ENCODE measurements at regions not wholly inside any gene's neighbourhood (a gene's known extent, or its start where the extent isn't known, plus 50 kb on each side); places are given as distances from the start of the nearest gene placed in this dataset.

DNA sequence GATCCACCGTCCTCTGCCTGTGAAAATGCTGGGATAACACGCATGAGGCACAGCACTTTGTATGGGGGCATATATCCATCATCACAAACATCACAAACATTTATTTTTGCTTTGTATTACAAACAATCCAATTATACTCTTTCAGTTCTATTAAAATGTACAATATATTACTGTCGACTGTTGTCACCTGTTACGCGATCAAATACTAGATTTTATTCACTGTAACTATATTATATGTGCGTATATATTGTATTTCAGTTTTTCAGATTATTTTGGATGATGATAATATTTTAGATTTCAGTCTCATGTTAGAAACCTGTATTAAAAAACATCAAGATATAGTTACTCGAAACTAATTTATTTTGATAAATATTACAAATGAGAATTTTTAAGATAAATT, 998.3 kb downstream of the EFNB2 start:
- intact Hi-C loops (cut with DNase I): no loop called here

DNA sequence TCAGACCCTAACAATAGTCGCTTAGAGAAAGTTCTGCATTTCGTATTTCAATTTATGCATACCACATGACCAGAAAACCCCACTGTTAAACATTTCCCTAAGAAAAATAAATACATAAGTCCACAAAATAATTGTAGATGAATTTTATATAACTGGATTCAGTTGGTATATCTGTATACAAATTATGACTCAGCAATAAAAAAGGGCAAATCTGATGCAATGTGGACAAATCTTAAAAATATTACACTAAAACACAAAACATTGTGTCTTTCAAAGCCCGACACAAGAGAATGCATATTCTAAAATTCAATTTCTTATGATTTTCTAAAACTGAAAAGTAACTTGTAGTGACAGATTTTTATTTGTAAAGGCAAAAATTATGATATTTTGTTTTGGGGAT, 1005.0 kb downstream of the EFNB2 start:
- intact Hi-C loops (cut with DNase I): no loop called here

More for the DNA sequence above, 998.3 kb downstream of the EFNB2 start:
- no peak for DNase-seq

DNA sequence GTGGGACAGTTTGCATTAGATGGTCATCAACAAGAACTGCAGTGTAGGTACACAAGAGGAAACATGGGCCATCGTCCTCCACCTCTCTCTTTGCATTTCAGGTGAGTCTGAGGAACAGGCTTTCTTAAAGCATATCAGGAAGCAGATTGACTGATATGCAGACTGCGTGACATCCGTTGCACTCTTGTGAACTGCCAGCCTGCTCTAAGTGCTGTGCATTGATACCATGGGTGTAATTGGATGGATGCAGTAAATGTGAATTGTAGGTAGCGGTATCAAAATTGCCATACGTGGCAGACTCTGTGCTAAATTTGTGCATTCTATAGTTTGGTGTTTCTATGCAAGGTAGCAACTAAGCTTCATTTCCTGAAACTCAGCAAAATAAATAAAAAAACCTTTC, 1008.3 kb downstream of the EFNB2 start:
- DNase-seq: no peak
- intact Hi-C loops (cut with DNase I): no loop called here

More for the DNA sequence above, 1005.0 kb downstream of the EFNB2 start:
- DNase-seq: no peak

DNA sequence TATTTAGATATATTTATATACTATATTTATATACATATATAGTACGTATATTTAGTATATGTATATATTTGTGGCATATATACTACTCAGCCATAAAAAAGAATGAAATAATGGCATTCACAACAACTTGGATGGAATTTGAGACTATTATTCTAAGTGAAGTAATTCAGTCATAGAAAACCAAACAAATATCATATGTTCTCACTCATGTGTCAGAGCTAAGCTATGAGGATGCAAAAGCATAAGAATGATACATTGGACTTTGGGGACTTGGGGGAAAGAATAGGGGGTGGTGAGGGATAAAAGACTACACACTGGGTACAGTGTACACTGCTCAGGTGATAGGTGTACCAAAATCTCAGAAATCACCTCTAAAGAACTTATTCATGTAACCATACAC, 1015.7 kb downstream of the EFNB2 start:
- DNase-seq: no peak
- intact Hi-C loops (cut with DNase I): no loop called here

DNA sequence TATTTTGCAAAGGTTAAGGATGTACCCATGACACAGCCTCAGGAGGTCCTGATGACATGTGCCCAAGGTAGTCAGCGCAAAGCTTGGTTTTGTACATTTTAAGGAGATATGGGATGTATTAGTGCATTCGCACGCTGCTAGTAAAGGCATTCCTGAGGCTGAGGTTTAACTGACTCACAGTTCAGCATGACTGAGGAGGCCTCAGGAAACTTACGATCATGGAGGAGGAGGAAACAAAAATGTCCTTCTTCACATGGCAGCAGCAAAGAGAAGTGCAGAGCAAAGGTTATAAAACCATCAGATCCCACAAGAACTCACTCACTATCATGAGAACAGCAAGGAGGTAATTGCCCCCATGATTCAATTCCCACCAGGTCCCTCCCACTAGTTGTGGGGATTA, 1017.4 kb downstream of the EFNB2 start:
- intact Hi-C loops (cut with DNase I): no loop called here

DNA sequence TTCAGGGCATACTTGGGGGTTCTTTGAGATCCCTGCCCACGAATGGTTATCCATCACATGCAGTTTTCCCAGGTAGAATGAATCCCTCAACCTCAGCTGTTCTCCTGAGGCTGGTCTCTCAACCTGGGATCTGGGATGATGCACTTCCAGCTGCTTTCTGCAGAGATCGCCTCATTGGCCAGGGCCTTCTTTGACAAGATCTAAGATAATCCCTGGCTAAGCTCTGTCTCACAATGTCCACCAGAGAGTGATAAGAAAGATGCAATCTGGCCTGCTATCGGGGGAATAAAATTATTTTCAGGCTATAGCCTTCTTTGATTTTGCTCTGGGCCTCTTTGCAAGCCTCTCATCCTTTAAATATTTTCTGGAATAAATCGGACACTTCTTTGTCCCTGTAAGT, 1021.1 kb downstream of the EFNB2 start:
- no peak for DNase-seq
- intact Hi-C loops (cut with DNase I): no loop called here

More for the DNA sequence above, 1017.4 kb downstream of the EFNB2 start:
- no peak for DNase-seq

DNA sequence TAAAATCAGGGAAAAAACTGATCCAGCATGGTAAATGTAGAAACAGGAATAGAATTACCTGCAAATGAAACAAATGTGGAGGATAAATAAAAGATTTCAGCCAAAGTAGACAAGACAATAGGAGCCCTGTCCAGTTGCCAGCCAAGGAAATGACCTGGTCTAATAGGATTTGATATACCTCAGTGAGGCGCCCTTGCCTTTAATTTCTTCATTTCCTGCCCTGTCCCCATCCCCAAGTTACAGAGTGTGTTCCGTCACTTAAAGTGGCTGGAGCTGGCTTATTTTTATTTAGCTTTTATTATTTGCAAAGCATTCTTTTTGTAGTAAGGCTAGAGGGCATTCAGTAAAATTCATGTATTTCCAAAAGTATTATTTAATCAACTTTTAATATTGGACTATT, 1022.0 kb downstream of the EFNB2 start:
- intact Hi-C loops (cut with DNase I): no loop called here
- no peak for DNase-seq

DNA sequence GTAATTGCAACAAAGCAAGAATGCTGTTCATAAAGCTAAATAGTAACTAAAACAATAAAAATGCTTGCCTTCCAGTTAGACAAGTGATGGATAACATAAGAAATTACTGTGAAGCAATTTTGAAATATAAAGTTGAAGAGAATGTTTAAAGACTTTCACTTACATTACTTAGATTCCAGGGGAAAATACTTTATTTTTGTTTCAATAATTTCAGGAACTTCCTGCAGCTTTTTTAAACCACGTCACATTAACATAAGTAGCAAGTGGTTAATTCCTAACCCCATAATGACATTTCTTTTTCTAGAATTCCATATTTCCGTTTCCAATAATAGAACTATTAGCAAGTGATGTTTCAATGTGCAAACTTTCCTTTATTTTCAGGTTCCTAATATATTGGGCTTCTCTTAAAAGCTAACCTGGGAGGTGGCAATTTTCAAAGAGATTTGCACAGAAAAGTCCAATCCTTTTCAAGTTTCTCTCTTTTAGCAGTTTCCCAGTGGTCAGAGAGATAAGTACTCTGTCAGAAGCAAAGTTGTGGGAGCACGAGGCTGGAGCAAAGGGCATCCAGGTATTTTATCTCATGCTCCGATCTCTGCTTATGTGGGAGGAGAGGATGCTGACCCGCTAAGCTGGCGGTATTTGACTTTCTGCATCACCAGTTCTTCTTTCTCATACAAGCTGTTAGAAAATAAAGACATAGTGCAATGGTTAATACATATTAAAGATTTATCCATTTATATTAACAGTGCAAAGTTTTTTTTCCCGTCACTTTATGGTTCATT, 1025.3 kb downstream of the EFNB2 start:
- intact Hi-C loops (cut with DNase I): no loop called here
- DNase-seq: no peak

DNA sequence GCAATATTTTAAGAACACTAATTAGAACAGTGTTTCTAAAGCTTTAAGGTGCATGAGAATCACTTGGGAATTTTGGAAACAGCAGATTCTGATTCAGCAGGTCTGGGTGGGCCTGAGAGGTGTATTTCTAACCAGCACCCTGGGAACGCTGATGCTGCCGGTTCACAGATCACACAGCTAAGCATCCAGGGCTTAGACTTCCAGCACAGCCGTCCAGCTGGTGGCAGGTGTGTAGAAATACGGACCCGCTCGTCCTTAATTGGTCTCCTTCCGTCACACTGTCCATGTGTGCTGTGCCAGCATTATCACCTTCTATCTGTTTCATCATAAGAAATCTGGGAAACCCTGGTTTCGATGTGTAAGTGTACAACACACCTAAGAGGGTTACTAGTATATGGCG, 1029.0 kb downstream of the EFNB2 start:
- intact Hi-C loops (cut with DNase I): no loop called here
- peak in 1 of 10 donors; percentile 69 for DNase-seq

DNA sequence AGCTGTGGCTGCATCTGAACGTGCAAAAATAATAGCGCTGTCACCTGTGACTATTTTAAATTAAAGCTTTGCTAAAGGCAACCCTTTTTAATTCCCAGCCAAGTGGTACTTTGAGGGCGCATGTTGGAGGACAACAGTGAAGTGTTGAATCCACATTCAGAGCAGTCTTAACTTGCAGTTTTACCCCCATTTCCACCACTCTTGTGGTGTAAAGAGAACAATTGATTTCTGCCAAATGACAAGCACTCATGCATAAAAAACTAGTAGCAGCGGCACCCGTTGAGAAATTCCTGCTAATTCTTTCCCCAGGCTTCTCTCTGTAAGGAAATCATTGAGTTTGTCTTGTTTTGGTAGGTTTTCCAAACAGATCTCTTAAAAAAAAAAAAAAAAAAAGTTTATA, 1033.3 kb downstream of the EFNB2 start:
- intact Hi-C loops (cut with DNase I): no loop called here
- DNase-seq: no peak

DNA sequence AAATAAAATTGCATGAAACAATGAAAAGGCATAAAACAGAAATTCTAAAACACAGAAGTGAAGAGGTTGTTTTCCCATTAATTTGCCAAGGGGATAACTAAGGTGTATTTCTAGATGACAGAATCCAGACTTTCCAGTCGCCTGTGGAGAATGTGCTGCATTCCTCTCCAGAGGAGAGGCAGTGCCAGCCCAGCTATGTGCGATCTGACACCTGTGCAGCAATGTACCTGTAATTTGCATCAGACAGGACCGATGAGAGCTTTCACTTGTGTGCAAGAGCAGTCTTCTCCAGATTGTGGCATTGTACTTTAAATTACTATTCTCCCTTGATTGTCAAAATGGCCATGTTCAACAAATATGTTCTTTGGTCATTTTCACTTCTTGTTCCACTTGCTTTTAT, 1037.9 kb downstream of the EFNB2 start:
- intact Hi-C loops (cut with DNase I): no loop called here

DNA sequence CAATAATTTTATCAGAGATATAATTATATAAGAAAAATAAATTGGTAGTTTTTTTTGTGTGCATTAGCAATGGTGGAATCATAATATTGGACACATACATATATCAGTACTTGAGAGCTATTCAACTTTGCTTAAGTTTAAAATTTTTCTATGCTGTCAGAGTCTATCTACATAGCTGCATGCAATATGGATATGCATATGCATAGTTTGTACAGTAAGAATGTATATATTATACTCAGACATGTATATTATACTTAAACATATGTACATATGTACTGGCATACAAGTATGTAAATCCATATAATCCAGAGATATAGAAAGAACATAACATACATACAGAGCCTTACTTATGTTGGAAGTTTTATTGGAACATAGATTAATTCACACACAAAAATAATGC, 1043.2 kb downstream of the EFNB2 start:
- intact Hi-C loops (cut with DNase I): no loop called here
- no peak for DNase-seq

More for the DNA sequence above, 1037.9 kb downstream of the EFNB2 start:
- no peak for DNase-seq

DNA sequence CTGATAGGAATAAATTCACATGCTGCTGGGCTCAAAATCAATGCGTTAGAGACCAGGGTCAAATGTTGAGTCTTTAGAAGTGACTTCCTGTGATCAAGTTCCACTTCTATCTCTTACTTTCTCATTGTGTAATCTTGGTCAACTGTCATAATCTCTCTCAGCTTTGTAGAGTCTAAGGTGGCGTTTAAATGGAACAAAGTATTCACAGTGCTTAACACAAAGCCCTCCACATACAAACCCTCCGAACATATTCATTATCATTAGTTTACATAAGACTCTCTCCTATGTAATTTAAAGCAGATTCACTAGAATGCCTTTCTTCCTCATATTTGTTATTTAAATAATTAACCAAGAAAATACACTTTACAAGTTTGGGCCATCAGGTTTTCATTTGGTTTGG, 1044.1 kb downstream of the EFNB2 start:
- no peak for DNase-seq
- intact Hi-C loops (cut with DNase I): no loop called here

DNA sequence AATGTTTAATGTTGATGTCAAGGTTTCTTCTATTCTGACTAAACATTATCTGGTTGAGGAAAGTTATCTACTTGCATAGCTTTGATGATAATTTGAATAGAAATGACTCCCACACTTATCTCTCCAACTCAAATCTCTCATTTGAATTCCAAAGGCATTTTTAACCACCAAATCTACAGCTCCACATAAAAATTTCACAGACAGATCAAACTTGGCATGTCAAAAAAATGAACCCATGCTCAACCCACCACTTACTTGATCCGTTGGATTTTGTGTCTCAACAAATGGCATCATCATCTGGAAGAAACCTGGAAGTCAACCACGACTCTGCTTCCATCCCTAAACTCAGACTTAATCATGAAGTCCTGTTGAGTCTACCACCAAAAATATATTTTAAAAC, 1050.4 kb downstream of the EFNB2 start:
- no peak for DNase-seq
- intact Hi-C loops (cut with DNase I): no loop called here

DNA sequence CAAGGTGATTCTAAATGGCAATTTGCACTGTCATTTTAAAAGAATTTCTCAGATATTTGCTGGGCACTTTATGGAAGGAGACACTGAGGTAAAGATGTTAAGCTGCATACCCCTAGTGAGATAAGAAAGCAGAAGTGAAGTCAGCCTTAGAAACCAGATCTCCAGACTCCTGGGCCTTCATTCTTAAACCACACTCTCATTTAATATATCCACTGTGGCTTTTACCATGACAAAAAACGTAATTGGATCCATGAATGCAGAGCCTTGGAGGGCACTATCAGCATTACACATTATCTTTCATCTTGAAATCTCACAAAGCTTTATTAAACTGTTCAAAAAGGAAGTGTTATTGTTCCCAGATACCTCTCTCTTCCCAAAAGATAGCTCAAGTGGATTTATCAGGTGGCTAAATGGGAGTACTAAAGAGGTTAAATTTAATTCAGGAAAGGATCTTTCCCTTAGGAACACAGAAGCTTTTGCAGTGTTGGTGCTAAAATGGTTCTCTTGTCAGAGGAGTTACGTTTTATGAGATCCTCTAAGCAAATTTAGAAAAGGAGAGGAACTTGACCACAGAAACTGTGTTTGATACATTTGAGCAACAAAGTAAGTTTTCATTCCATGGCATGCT, 1060.4 kb downstream of the EFNB2 start:
- no peak for DNase-seq
- intact Hi-C loops (cut with DNase I): no loop called here

DNA sequence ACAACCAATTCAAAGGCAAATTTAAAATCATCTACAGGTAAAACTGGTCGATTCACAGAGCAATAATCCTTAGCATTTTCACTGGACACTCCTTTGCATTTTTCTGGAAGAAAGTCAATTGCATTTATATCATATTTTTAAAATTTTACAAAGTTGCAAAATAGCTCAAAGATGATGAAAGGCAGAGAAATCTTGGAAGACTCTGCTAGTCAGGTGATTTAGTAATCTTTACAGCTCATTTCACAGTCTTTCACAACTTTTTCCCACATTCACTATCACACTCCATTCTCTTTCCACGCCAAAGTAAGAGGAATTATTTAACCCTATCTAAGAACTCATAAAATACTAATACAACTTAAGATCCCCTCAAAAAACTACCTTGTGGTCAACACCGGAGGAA, 1063.8 kb downstream of the EFNB2 start:
- intact Hi-C loops (cut with DNase I): no loop called here
- DNase-seq: no peak

DNA sequence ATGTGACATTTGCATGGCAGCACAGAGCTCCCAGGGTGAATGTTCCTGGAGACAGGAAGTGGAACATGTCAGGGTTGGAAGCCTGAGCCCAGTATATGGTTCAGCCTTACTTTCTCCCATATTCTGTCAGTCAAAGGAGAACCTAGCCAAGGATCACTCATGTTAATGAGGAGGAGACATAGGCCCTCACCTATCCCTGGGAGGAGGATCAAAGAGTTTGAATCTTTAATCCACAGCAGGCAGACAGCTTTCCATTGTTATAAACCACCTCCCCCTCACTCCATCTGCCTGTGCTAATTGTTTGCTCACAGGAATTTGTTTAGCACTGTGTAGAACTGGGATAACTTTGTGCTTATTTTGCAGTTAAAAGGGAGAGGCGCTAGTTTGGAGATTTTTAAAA, 1069.1 kb downstream of the EFNB2 start:
- intact Hi-C loops (cut with DNase I): no loop called here
- no peak for DNase-seq

DNA sequence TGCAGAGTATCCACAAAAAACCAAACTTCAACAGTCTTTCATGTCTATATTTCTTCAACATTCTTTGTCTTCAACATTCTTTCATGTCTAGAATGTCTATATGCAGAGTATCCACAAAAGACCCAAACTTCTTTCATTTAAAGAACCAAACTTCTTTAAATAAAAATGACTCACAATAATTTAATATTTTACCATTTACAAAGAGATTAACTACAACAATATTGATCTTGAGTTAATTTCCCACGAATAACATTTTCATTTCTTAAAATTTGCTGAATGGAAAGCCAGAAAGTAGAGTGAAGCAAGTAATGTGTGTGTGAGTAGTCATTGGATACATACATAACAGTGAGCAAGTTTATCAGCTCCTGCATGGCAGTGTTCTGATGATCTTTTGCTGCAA, 1069.7 kb downstream of the EFNB2 start, which contains the start of gene DAOA:
Gene DAOA, plus strand, starts transcription at position 301 of the 400 bp plus-strand sequence.
- intact Hi-C loops (cut with DNase I): no loop called here

DNA sequence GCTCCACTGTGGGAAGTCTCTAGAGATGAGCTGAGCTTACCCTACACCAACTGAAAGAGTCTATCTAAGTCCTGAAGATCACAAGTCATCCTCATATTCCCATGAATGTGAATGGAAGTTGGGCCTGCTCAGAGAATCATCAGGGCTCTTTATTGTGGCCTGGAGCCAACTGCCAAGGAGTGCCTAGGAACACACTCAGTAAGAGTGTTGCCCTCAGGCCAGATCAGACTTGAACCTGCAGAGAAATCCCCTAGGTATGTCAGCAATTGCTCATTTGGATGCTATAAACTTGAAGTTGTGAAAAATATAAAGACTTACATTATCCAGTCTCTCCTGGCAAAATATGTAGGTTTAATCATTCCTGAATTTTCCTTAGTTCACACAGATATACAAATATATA, 1070.2 kb downstream of the EFNB2 start:
- intact Hi-C loops (cut with DNase I): no loop called here
- DNase-seq: no peak

More for the DNA sequence above, 1069.7 kb downstream of the EFNB2 start, which contains the start of gene DAOA:
- no peak for DNase-seq

DNA sequence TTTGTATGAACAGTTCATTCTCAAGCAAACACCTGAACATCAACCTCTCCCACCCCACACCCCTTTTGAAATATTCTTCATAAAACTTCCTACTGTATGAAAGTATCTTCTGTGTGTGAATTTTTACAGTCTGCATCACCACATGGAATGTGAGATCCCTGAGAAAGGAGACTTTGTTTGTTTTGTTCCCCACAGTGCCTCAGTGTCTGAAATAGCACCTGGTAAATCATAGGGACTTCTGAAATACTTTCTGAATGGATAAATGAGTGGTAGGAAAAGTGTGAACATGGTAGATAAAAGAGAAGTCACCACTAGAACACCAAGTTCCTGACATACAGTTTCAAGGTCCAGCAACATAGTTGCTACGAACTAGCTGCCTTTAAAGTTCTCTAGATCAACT, 1071.2 kb downstream of the EFNB2 start:
- intact Hi-C loops (cut with DNase I): no loop called here
- DNase-seq: no peak

DNA sequence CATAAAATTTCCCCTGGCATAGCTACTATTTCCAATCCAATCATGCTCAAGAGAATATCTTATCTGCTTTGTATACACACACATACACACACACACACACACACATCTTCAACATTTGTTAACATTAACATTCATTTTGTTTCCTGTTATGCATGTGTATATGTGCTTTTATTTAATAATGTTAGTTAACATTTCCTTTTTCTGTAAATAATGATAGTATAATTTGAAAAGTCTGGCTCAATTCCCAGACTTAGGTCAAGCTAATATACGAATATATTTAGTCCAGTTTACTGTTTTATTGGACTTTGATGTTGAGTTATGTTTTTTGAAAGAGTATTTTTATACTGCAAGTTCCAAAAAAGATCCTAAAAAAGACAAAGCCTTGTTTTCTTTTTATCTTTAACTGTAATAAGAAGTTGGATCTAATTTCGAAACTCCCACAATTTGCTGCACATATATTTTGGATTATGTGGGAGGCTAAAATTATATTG, 1072.4 kb downstream of the EFNB2 start:
- intact Hi-C loops (cut with DNase I): no loop called here
- no peak for DNase-seq

DNA sequence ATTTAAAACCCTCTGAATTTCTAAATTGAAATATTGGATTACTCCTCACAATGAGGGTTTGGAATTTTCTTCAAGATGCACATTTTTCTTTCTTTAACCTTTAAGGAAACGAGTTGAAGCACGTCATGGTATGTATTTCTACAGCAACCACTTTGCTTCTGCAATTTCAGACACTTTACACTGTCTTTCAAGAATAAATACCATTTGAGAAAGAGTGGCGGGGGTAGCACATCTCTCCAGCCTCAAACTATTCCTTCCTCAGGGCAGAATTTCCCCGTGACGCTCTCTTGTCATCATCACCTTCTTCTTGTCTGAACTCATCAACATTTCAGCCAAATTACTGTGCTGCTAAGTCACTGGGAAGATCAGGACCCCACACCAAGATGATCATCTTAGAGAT, 1073.4 kb downstream of the EFNB2 start:
- DNase-seq: no peak
- intact Hi-C loops (cut with DNase I): no loop called here

All from posterior cingulate gyrus (tissue), 11 donors.